Gastrocnemius medialis (tissue), 4 donors: ENCODE measurements at regions not wholly inside any gene's neighbourhood (a gene's known extent, or its start where the extent isn't known, plus 50 kb on each side); places are given as distances from the start of the nearest gene placed in this dataset.

Source experiments
- CTCF ChIP-seq, 5 experiments: fragments of 450-650 bp in 3 of 5; fragments of 200-600 bp in 2 of 5; sonication (generic) in 2 of 5; IDR thresholded peaks in 4 of 5; conservative IDR thresholded peaks in 1 of 5; 1 replicate in 4 of 5; 2 replicates in 1 of 5; pipeline ENCODE4 v1.5.1; 2016 to 2019; ENCODE audit warnings: antibody characterized with exemption in 5 of 5, mild to moderate bottlenecking in 3 of 5, moderate library complexity in 3 of 5
- POLR2A ChIP-seq, 2 donors: fragments of 450-650 bp; IDR thresholded peaks; one replicate each; pipeline ENCODE4 v1.6.1; 2017; ENCODE audit warnings: antibody characterized with exemption in 2 of 2, mild to moderate bottlenecking in 2 of 2, moderate library complexity in 2 of 2

- TF ChIP-seq CTCF (IDR thresholded peaks at IDR 0.05 in 4 of 5, conservative IDR thresholded peaks at IDR 0.05 in 1 of 5) (no peak), POLR2A (IDR thresholded peaks at IDR 0.05) (no peak)
These were observed 1386.4 kb downstream of the CDH11 start for GRCh38 chr16:63735456-63735855.
